Transverse colon (tissue), 4 donors: ENCODE measurements at regions not wholly inside any gene's neighbourhood (a gene's known extent, or its start where the extent isn't known, plus 50 kb on each side); places are given as distances from the start of the nearest gene placed in this dataset.

Experiments used
- DNase-seq: peaks from one replicate; pipeline ENCODE4 v3.0.0-alpha.2; 2019
- H3K27ac ChIP-seq, 4 donors: fragments of 200-600 bp; sonication (generic); 2 replicates each; pipeline ENCODE4 v1.5.1; 2016 to 2018; ENCODE audit warnings: inconsistent platforms in 4 of 4
- H3K27me3 ChIP-seq: fragments of 200-600 bp; sonication (generic); 2 replicates; pipeline ENCODE4 v1.5.1; 2017; ENCODE audit warnings: inconsistent platforms
- H3K36me3 ChIP-seq, 4 donors: fragments of 200-600 bp; sonication (generic); 2 replicates each; pipeline ENCODE4 v1.5.1; 2017 to 2019; ENCODE audit warnings: inconsistent platforms in 4 of 4
- H3K4me1 ChIP-seq, 4 donors: fragments of 200-600 bp; sonication (generic); 2 replicates each; pipeline ENCODE4 v1.5.1; 2017 to 2020; ENCODE audit warnings: inconsistent platforms in 4 of 4
- H3K4me3 ChIP-seq, 4 donors: fragments of 200-600 bp; sonication (generic); 1 replicate in 1 of 4; 2 replicates in 3 of 4; pipeline versions ENCODE4 v1.5.1 to v1.6.1; 2017 to 2019; ENCODE audit warnings: inconsistent platforms in 4 of 4
- H3K9me3 ChIP-seq, 2 donors: fragments of 200-600 bp; sonication (generic); 2 replicates each; pipeline ENCODE4 v1.5.1; 2017 to 2019; ENCODE audit warnings: inconsistent platforms in 2 of 2
- EP300 ChIP-seq: sonication (generic); formaldehyde crosslinking; IDR thresholded peaks from one replicate; pipeline ENCODE4 v1.6.1; 2017; ENCODE audit warnings: antibody characterized with exemption, low read depth
- POLR2A ChIP-seq: fragments of 450-650 bp; IDR thresholded peaks from one replicate; pipeline ENCODE4 v1.6.1; 2016; ENCODE audit warnings: antibody characterized with exemption, mild to moderate bottlenecking, moderate library complexity
- POLR2AphosphoS5 ChIP-seq, 3 donors: sonication (generic); formaldehyde crosslinking; IDR thresholded peaks; one replicate each; pipeline ENCODE4 v1.6.1; 2016; ENCODE audit warnings: antibody characterized with exemption in 3 of 3
- WGBS, 2 donors: methylation state at CpG; one replicate each; pipeline ENCODE4 v1.1.5; 2018; ENCODE audit warnings: low coverage in 1 of 2; 5-methylcytosine and 5-hydroxymethylcytosine counted together
- in situ Hi-C, 4 donors: fragments of 200-750 bp; cut with MboI; loops; one replicate each; pipeline versions ENCODE4 v1.15.0 to v1.15.1; 2017; ENCODE audit warnings: low sequenced_read_pairs in 3 of 4, low pct_ligation_motif_present in 1 of 4, low pct_unique_long_range_greater_than_20kb in 1 of 4
- intact Hi-C: fragments of 100-400 bp; cut with DNase I; formaldehyde crosslinking; loops from one replicate; pipeline ENCODE4 v1.15.1; 2023; ENCODE audit warnings: low total_unique reads
- TF ChIP-seq, protein P1 (sequence below), 5 experiments: fragments of 200-600 bp in 3 of 5; fragments of 450-650 bp in 2 of 5; sonication (generic) in 3 of 5; IDR thresholded peaks; 1 replicate in 2 of 5; 2 replicates in 3 of 5; pipeline ENCODE4 v1.5.1; 2016 to 2017; ENCODE audit warnings: antibody characterized with exemption in 5 of 5, inconsistent platforms in 3 of 5, mild to moderate bottlenecking in 2 of 5, moderate library complexity in 1 of 5

GRCh38 chr16:65540901-65541300 is 419.0 kb upstream of the CDH11 start:
- Histone ChIP-seq H3K4me3 (no peak overlapping the region), H3K27ac (no peak overlapping the region), H3K9me3 (no peaks in the 10 kb centered on the region), H3K36me3 (no peaks in the 10 kb centered on the region), H3K4me1 (no peaks in the 10 kb centered on the region), H3K27me3 (no peaks in the 10 kb centered on the region)
- in situ Hi-C loops (no loop called here), intact Hi-C loops (no loop called here)
- TF ChIP-seq EP300 (no peak), POLR2AphosphoS5 (IDR thresholded peaks at IDR 0.05) (no peak), POLR2A (no peak)
- TF ChIP-seq, protein P1, sequence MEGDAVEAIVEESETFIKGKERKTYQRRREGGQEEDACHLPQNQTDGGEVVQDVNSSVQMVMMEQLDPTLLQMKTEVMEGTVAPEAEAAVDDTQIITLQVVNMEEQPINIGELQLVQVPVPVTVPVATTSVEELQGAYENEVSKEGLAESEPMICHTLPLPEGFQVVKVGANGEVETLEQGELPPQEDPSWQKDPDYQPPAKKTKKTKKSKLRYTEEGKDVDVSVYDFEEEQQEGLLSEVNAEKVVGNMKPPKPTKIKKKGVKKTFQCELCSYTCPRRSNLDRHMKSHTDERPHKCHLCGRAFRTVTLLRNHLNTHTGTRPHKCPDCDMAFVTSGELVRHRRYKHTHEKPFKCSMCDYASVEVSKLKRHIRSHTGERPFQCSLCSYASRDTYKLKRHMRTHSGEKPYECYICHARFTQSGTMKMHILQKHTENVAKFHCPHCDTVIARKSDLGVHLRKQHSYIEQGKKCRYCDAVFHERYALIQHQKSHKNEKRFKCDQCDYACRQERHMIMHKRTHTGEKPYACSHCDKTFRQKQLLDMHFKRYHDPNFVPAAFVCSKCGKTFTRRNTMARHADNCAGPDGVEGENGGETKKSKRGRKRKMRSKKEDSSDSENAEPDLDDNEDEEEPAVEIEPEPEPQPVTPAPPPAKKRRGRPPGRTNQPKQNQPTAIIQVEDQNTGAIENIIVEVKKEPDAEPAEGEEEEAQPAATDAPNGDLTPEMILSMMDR (IDR thresholded peaks at IDR 0.05): no peak
- no peak for DNase-seq

- H3K9me3 ChIP-seq: no peaks in the 10 kb centered on the region
- no peaks in the 10 kb centered on the region for H3K4me1 ChIP-seq
- H3K27me3 ChIP-seq: no peaks in the 10 kb centered on the region
- H3K4me3 ChIP-seq: no peak overlapping the region
- 41 to 56% methylated on average over 1 to 3 of the region's 3 CpGs for WGBS, 2 donors
- H3K36me3 ChIP-seq: no peaks in the 10 kb centered on the region
- intact Hi-C loops: no loop called here
- TF ChIP-seq POLR2A: no peak
- TF ChIP-seq, protein P1 (IDR thresholded peaks at IDR 0.05): no peak
- no peak for TF ChIP-seq EP300
- no peak for TF ChIP-seq POLR2AphosphoS5 (IDR thresholded peaks at IDR 0.05)
- DNase-seq: no peak
- no peak overlapping the region for H3K27ac ChIP-seq
- in situ Hi-C loops: no loop called here
Measured at GRCh38 chr16:65538976-65539375, 417.1 kb upstream of the CDH11 start.

- no peak overlapping the region for H3K4me3 ChIP-seq
- in situ Hi-C loops: no loop called here
- intact Hi-C loops: no loop called here
- H3K4me1 ChIP-seq: no peaks in the 10 kb centered on the region
- TF ChIP-seq POLR2A: no peak
- TF ChIP-seq, protein P1 (IDR thresholded peaks at IDR 0.05): no peak
- TF ChIP-seq EP300: no peak
- TF ChIP-seq POLR2AphosphoS5 (IDR thresholded peaks at IDR 0.05): no peak
- H3K27ac ChIP-seq: no peak overlapping the region
- no peak for DNase-seq
- 71 to 73% methylated on average over 1 of the region's 1 CpG for WGBS, 2 donors
- no peaks in the 10 kb centered on the region for H3K36me3 ChIP-seq
- no peaks in the 10 kb centered on the region for H3K27me3 ChIP-seq
- no peaks in the 10 kb centered on the region for H3K9me3 ChIP-seq
Measured at GRCh38 chr16:65537336-65537735, 415.5 kb upstream of the CDH11 start.

DNA sequence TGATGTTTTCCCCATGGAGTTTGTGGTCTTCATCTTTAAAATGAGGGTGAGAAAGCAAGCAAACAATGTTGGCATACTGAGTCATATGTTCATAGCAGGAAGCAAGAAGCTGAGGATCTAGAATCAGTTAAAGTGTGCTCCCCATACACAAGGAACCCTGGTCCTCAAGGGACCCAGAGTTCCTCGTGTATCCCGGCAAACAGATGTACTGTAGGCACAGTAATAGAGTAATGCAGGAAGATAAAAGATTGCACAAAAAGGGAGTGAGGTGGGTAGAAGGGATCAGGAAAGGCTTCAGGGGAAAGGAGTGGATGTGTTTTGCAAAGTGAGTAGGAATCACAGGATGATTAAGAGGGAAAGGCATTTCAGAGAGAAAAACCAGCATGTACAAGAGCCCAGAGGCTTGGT is 412.3 kb upstream of the CDH11 start:
- intact Hi-C loops: no loop called here
- no peaks in the 10 kb centered on the region for H3K9me3 ChIP-seq
- peaks cover 0 to 9% (median 0%) of the 10 kb centered on the region in 4 donors for H3K4me1 ChIP-seq
- H3K27ac ChIP-seq: no peak overlapping the region
- TF ChIP-seq POLR2A (no peak), POLR2AphosphoS5 (IDR thresholded peaks at IDR 0.05) (no peak), EP300 (no peak)
- TF ChIP-seq, protein P1 (IDR thresholded peaks at IDR 0.05): no peak
- H3K4me3 ChIP-seq: no peak overlapping the region
- WGBS, 2 donors: 65 to 87% methylated on average over 2 of the region's 2 CpGs
- DNase-seq: no peak
- H3K36me3 ChIP-seq: no peaks in the 10 kb centered on the region
- H3K27me3 ChIP-seq: no peaks in the 10 kb centered on the region
- in situ Hi-C loops: no loop called here
